Gastroesophageal sphincter (tissue), 3 donors: ENCODE measurements at regions not wholly inside any gene's neighbourhood (a gene's known extent, or its start where the extent isn't known, plus 50 kb on each side); places are given as distances from the start of the nearest gene placed in this dataset.

Experiments used
- EP300 ChIP-seq: sonication (generic); formaldehyde crosslinking; IDR thresholded peaks from one replicate; pipeline ENCODE4 v1.6.1; 2017; ENCODE audit warnings: antibody characterized with exemption, mild to moderate bottlenecking
- TF ChIP-seq, protein P1 (sequence below), 4 experiments: fragments of 200-600 bp in 2 of 4; fragments of 450-650 bp in 2 of 4; sonication (generic) in 1 of 4; IDR thresholded peaks; one replicate each; pipeline ENCODE4 v1.5.1; 2017 to 2019; ENCODE audit warnings: antibody characterized with exemption in 4 of 4, mild to moderate bottlenecking in 2 of 4, moderate library complexity in 2 of 4

DNA sequence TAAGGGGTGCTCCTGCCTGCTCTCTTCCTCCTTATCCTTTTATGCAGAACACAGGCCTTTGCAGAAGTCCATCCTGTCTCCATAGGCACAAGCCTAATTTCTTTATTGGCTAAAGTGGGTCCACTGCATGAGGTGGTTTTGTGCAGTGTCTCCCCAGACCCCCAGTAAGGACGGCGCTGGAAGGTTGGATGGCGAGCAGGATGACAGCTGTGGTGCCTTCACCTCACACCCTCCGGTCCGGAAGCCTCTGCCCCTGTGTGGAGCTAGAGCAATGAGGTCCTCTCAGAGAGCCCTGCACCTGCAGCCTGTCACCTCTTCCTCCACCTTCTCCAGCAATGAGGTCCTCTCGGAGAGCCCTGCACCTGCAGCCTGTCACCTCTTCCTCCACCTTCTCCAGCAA, 393.7 kb upstream of the IRX1 start:
- TF ChIP-seq, protein P1, sequence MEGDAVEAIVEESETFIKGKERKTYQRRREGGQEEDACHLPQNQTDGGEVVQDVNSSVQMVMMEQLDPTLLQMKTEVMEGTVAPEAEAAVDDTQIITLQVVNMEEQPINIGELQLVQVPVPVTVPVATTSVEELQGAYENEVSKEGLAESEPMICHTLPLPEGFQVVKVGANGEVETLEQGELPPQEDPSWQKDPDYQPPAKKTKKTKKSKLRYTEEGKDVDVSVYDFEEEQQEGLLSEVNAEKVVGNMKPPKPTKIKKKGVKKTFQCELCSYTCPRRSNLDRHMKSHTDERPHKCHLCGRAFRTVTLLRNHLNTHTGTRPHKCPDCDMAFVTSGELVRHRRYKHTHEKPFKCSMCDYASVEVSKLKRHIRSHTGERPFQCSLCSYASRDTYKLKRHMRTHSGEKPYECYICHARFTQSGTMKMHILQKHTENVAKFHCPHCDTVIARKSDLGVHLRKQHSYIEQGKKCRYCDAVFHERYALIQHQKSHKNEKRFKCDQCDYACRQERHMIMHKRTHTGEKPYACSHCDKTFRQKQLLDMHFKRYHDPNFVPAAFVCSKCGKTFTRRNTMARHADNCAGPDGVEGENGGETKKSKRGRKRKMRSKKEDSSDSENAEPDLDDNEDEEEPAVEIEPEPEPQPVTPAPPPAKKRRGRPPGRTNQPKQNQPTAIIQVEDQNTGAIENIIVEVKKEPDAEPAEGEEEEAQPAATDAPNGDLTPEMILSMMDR (IDR thresholded peaks at IDR 0.05): no peak
- no peak for TF ChIP-seq EP300
